ENCODE measurements at regions not wholly inside any gene's neighbourhood (a gene's known extent, or its start where the extent isn't known, plus 50 kb on each side); places are given as distances from the start of the nearest gene placed in this dataset.

GRCh38 chr7:49344556-49344955 lies 420.2 kb downstream of the CDC14C start:
- DNase-seq (ENCODE audit: low spot score in 2 of 2, unreplicated experiment in 2 of 2) = no peak
- no peaks in the 10 kb centered on the region for H3K27me3 Mint-ChIP-seq (ENCODE audit: low read depth)
- H3K27ac Mint-ChIP-seq = no peak overlapping the region
- no peaks in the 10 kb centered on the region for H3K4me1 Mint-ChIP-seq
- H3K36me3 Mint-ChIP-seq = no peaks in the 10 kb centered on the region
- H3K4me3 Mint-ChIP-seq = no peak overlapping the region
- peaks cover 15% of the 10 kb centered on the region for H3K9me3 Mint-ChIP-seq
- no peak for TF ChIP-seq CTCF (IDR thresholded peaks at IDR 0.05; ENCODE audit: unreplicated experiment)

GRCh38 chr7:49346195-49346899 lies 422.0 kb downstream of the CDC14C start:
- no peaks in the 10 kb centered on the region for H3K36me3 Mint-ChIP-seq
- H3K9me3 Mint-ChIP-seq = peaks cover 19% of the 10 kb centered on the region
- DNase-seq (ENCODE audit: low spot score in 2 of 2, unreplicated experiment in 2 of 2) = no peak
- H3K27me3 Mint-ChIP-seq (ENCODE audit: low read depth) = no peaks in the 10 kb centered on the region
- H3K4me1 Mint-ChIP-seq = no peaks in the 10 kb centered on the region
- H3K4me3 Mint-ChIP-seq = no peak overlapping the region
- H3K27ac Mint-ChIP-seq = no peak overlapping the region
- no peak for TF ChIP-seq CTCF (IDR thresholded peaks at IDR 0.05; ENCODE audit: unreplicated experiment)

GRCh38 chr7:49367072-49367471 lies 406.4 kb upstream of the VWC2 start:
- Mint-ChIP-seq H3K9me3 (peaks cover 16% of the 10 kb centered on the region), H3K4me1 (no peaks in the 10 kb centered on the region), H3K27ac (no peak overlapping the region), H3K36me3 (no peaks in the 10 kb centered on the region), H3K27me3 (ENCODE audit: low read depth) (no peaks in the 10 kb centered on the region), H3K4me3 (no peak overlapping the region)
- DNase-seq (ENCODE audit: low spot score in 2 of 2, unreplicated experiment in 2 of 2) = no peak
- TF ChIP-seq CTCF (IDR thresholded peaks at IDR 0.05; ENCODE audit: unreplicated experiment) = no peak

- Mint-ChIP-seq H3K9me3 (peaks cover 1% of the 10 kb centered on the region), H3K4me1 (no peaks in the 10 kb centered on the region), H3K36me3 (no peaks in the 10 kb centered on the region), H3K27me3 (ENCODE audit: low read depth) (no peaks in the 10 kb centered on the region), H3K27ac (no peak overlapping the region), H3K4me3 (no peak overlapping the region)
- DNase-seq (ENCODE audit: low spot score in 2 of 2, unreplicated experiment in 2 of 2) = no peak
- no peak for TF ChIP-seq CTCF (IDR thresholded peaks at IDR 0.05; ENCODE audit: unreplicated experiment)
Measured at GRCh38 chr7:49371771-49372170, 401.7 kb upstream of the VWC2 start.

GRCh38 chr7:49376817-49377375 lies 396.5 kb upstream of the VWC2 start:
- H3K9me3 Mint-ChIP-seq = peaks cover 30% of the 10 kb centered on the region
- H3K4me1 Mint-ChIP-seq = no peaks in the 10 kb centered on the region
- no peaks in the 10 kb centered on the region for H3K27me3 Mint-ChIP-seq (ENCODE audit: low read depth)
- H3K4me3 Mint-ChIP-seq = no peak overlapping the region
- no peaks in the 10 kb centered on the region for H3K36me3 Mint-ChIP-seq
- no peak for DNase-seq (ENCODE audit: low spot score in 2 of 2, unreplicated experiment in 2 of 2)
- no peak for TF ChIP-seq CTCF (IDR thresholded peaks at IDR 0.05; ENCODE audit: unreplicated experiment)
- no peak overlapping the region for H3K27ac Mint-ChIP-seq

All from mesothelial cell of epicardium (in vitro differentiated cells).